Karpas-422 (cell line): ENCODE measurements at regions not wholly inside any gene's neighbourhood (a gene's known extent, or its start where the extent isn't known, plus 50 kb on each side); places are given as distances from the start of the nearest gene placed in this dataset.
"Not testable (repeated sequence)": the region's sequence is repeated elsewhere in the genome, so short reads cannot be mapped to it uniquely, and the experiment has no call there.

Source experiments
- DNase-seq: peaks from one replicate; pipeline ENCODE4 v3.0.0-alpha.2; 2015
- H2AFZ ChIP-seq: fragments of 200-600 bp; sonication (generic); 2 replicates; pipeline ENCODE4 v1.6.1; 2014; ENCODE audit warnings: antibody characterized with exemption, low read length, mixed read lengths
- H3K27ac ChIP-seq: fragments of 200-600 bp; sonication (generic); 2 replicates; pipeline ENCODE4 v1.5.1; 2014; ENCODE audit warnings: mild to moderate bottlenecking, low read length, moderate library complexity
- H3K27me3 ChIP-seq: fragments of 200-600 bp; sonication (generic); 2 replicates; pipeline ENCODE4 v1.6.1; 2014; ENCODE audit warnings: low read length, mixed read lengths
- H3K36me3 ChIP-seq: fragments of 200-600 bp; sonication (generic); 2 replicates; pipeline ENCODE4 v1.6.1; 2014; ENCODE audit warnings: low read length, mixed read lengths; ENCODE audit not compliant: insufficient read depth
- H3K4me1 ChIP-seq: fragments of 200-600 bp; sonication (generic); 2 replicates; pipeline ENCODE4 v1.6.1; 2014; ENCODE audit warnings: mild to moderate bottlenecking, low read length, mixed read lengths
- H3K4me2 ChIP-seq: fragments of 200-600 bp; sonication (generic); 2 replicates; pipeline ENCODE4 v1.6.1; 2014; ENCODE audit warnings: low read length, low read depth, mild to moderate bottlenecking; ENCODE audit not compliant: poor library complexity, severe bottlenecking
- H3K4me3 ChIP-seq: fragments of 200-600 bp; sonication (generic); 2 replicates; pipeline ENCODE4 v1.5.1; 2014; ENCODE audit warnings: mild to moderate bottlenecking, antibody characterized with exemption, low read length, mixed read lengths
- H3K79me2 ChIP-seq: fragments of 200-600 bp; sonication (generic); 2 replicates; pipeline ENCODE4 v1.6.1; 2014; ENCODE audit warnings: mild to moderate bottlenecking, low read length, mixed read lengths
- H3K9ac ChIP-seq: fragments of 200-600 bp; sonication (generic); 2 replicates; pipeline ENCODE4 v1.6.0; 2014; ENCODE audit warnings: low read length
- H3K9me2 ChIP-seq: fragments of 200-600 bp; sonication (generic), shearing (Covaris generic); replicated peaks from 2 replicates; pipeline ENCODE4 v1.6.0; 2014; ENCODE audit warnings: mild to moderate bottlenecking, low read length, moderate library complexity; ENCODE audit not compliant: insufficient read depth
- H3K9me3 ChIP-seq: fragments of 300-700, 200-600 bp; sonication (generic); 2 replicates; pipeline ENCODE4 v1.6.1; 2014; ENCODE audit warnings: low read length, mixed read lengths
- H4K20me1 ChIP-seq: fragments of 200-600 bp; sonication (generic); 2 replicates; pipeline ENCODE4 v1.6.1; 2014; ENCODE audit warnings: mild to moderate bottlenecking, antibody characterized with exemption, low read length, low read depth; ENCODE audit not compliant: insufficient read depth

GRCh38 chr16:29315046-29315445, 91.5 kb downstream of the NPIPB11 start:
- H3K36me3 ChIP-seq, result no peaks in the 10 kb centered on the region
- H3K27me3 ChIP-seq, result no peaks in the 10 kb centered on the region
- no peak for DNase-seq
- H3K9me2 ChIP-seq, result no peaks in the 10 kb centered on the region
- H4K20me1 ChIP-seq, result 0 out of 2 replicates have a peak, but pooled peaks cover 3% of the 10 kb centered on the region
- no peak overlapping the region for H2AFZ ChIP-seq
- H3K4me2 ChIP-seq, result no peak overlapping the region
- H3K27ac ChIP-seq, result no peak overlapping the region
- H3K9me3 ChIP-seq, result no peaks in the 10 kb centered on the region
- H3K4me3 ChIP-seq, result no peak overlapping the region
- H3K4me1 ChIP-seq, result peaks cover 2% of the 10 kb centered on the region; the same call in 1 of the 2 replicates
- H3K9ac ChIP-seq, result no peak overlapping the region
- no peaks in the 10 kb centered on the region for H3K79me2 ChIP-seq

- no peaks in the 10 kb centered on the region for H3K79me2 ChIP-seq
- no peaks in the 10 kb centered on the region for H3K36me3 ChIP-seq
- no peaks in the 10 kb centered on the region for H3K9me2 ChIP-seq
- peaks cover 2% of the 10 kb centered on the region; the same call in 1 of the 2 replicates for H3K4me1 ChIP-seq
- no peak for DNase-seq
- H4K20me1 ChIP-seq, result 0 out of 2 replicates have a peak, but pooled peaks cover 3% of the 10 kb centered on the region
- no peak overlapping the region for H3K9ac ChIP-seq
- H3K9me3 ChIP-seq, result no peaks in the 10 kb centered on the region
- no peak overlapping the region for H3K4me2 ChIP-seq
- H3K27ac ChIP-seq, result no peak overlapping the region
- no peak overlapping the region for H2AFZ ChIP-seq
- H3K27me3 ChIP-seq, result no peaks in the 10 kb centered on the region
- no peak overlapping the region for H3K4me3 ChIP-seq
Observed at GRCh38 chr16:29314292-29314934, 92.1 kb downstream of the NPIPB11 start.

- Histone ChIP-seq H3K9ac (no peak overlapping the region), H3K36me3 (no peaks in the 10 kb centered on the region), H3K4me2 (no peak overlapping the region), H3K9me3 (no peaks in the 10 kb centered on the region), H3K27ac (no peak overlapping the region), H3K27me3 (no peaks in the 10 kb centered on the region), H3K4me1 (peaks cover 2% of the 10 kb centered on the region; the same call in 1 of the 2 replicates), H3K79me2 (no peaks in the 10 kb centered on the region), H2AFZ (no peak overlapping the region), H3K4me3 (no peak overlapping the region), H3K9me2 (no peaks in the 10 kb centered on the region), H4K20me1 (0 out of 2 replicates have a peak, but pooled peaks cover 3% of the 10 kb centered on the region)
- no peak for DNase-seq
Observed at GRCh38 chr16:29313559-29314048, 92.9 kb downstream of the NPIPB11 start.

GRCh38 chr16:29312835-29313558, 93.5 kb downstream of the NPIPB11 start:
- no peak overlapping the region for H3K9ac ChIP-seq
- no peaks in the 10 kb centered on the region for H3K9me2 ChIP-seq
- no peak overlapping the region for H3K27ac ChIP-seq
- H4K20me1 ChIP-seq, result 0 out of 2 replicates have a peak, but pooled peaks cover 3% of the 10 kb centered on the region
- no peak for DNase-seq
- no peak overlapping the region for H2AFZ ChIP-seq
- no peaks in the 10 kb centered on the region for H3K27me3 ChIP-seq
- no peaks in the 10 kb centered on the region for H3K79me2 ChIP-seq
- no peaks in the 10 kb centered on the region for H3K36me3 ChIP-seq
- no peak overlapping the region for H3K4me3 ChIP-seq
- no peak overlapping the region for H3K4me2 ChIP-seq
- H3K4me1 ChIP-seq, result peaks cover 2% of the 10 kb centered on the region; the same call in 1 of the 2 replicates
- no peaks in the 10 kb centered on the region for H3K9me3 ChIP-seq

GRCh38 chr16:29312345-29312675, 94.2 kb downstream of the NPIPB11 start:
- H3K9ac ChIP-seq, H3K4me2 ChIP-seq, H3K4me1 ChIP-seq, H3K79me2 ChIP-seq, H2AFZ ChIP-seq, H3K9me2 ChIP-seq, DNase-seq, H3K27ac ChIP-seq, H3K9me3 ChIP-seq, H4K20me1 ChIP-seq, H3K27me3 ChIP-seq, H3K36me3 ChIP-seq, H3K4me3 ChIP-seq: not testable (repeated sequence)

- Histone ChIP-seq H3K4me2 (no peak overlapping the region), H4K20me1 (0 out of 2 replicates have a peak, but pooled peaks cover 7% of the 10 kb centered on the region), H2AFZ (no peak overlapping the region), H3K9me2 (no peaks in the 10 kb centered on the region), H3K36me3 (no peaks in the 10 kb centered on the region), H3K79me2 (no peaks in the 10 kb centered on the region), H3K27ac (no peak overlapping the region), H3K4me1 (peaks cover 2% of the 10 kb centered on the region; the same call in 1 of the 2 replicates), H3K9me3 (no peaks in the 10 kb centered on the region), H3K27me3 (no peaks in the 10 kb centered on the region), H3K9ac (no peak overlapping the region), H3K4me3 (no peak overlapping the region)
- no peak for DNase-seq
Observed at GRCh38 chr16:29311461-29312344, 94.8 kb downstream of the NPIPB11 start.

- H3K27ac ChIP-seq, result no peak overlapping the region
- H3K4me3 ChIP-seq, result no peak overlapping the region
- H3K27me3 ChIP-seq, result no peaks in the 10 kb centered on the region
- no peaks in the 10 kb centered on the region for H3K36me3 ChIP-seq
- H4K20me1 ChIP-seq, result 0 out of 2 replicates have a peak, but pooled peaks cover 7% of the 10 kb centered on the region
- no peak for DNase-seq
- H3K4me2 ChIP-seq, result no peak overlapping the region
- no peaks in the 10 kb centered on the region for H3K79me2 ChIP-seq
- H3K4me1 ChIP-seq, result peaks cover 2% of the 10 kb centered on the region; the same call in 1 of the 2 replicates
- H2AFZ ChIP-seq, result no peak overlapping the region
- H3K9me2 ChIP-seq, result no peaks in the 10 kb centered on the region
- no peaks in the 10 kb centered on the region for H3K9me3 ChIP-seq
- no peak overlapping the region for H3K9ac ChIP-seq
Observed at GRCh38 chr16:29310852-29311314, 95.6 kb downstream of the NPIPB11 start.

GRCh38 chr16:29310243-29310642, 96.3 kb downstream of the NPIPB11 start:
- H3K4me3 ChIP-seq, H3K4me1 ChIP-seq, DNase-seq, H3K9me2 ChIP-seq, H4K20me1 ChIP-seq, H3K4me2 ChIP-seq, H3K27me3 ChIP-seq, H3K79me2 ChIP-seq, H3K36me3 ChIP-seq, H3K27ac ChIP-seq, H3K9ac ChIP-seq, H2AFZ ChIP-seq, H3K9me3 ChIP-seq: not testable (repeated sequence)
